WTC11 (cell line): ENCODE measurements at regions not wholly inside any gene's neighbourhood (a gene's known extent, or its start where the extent isn't known, plus 50 kb on each side); places are given as distances from the start of the nearest gene placed in this dataset.
A peak's percentile ranks its signal among the peaks of the same experiment; 100 is the strongest.

ENCODE experiments used
- ATAC-seq: fragments of 200-7000 bp; cut with Tn5 transposase; 2 replicates; pipeline ENCODE4 v1.10.0; 2021; ENCODE audit warnings: mild to moderate bottlenecking, moderate library complexity
- CTCF ChIA-PET: fragments of 300-600 bp; sonication (Branson Sonifier 250); formaldehyde crosslinking; loops from one replicate; lab custom pipeline; 2021; ENCODE audit warnings: antibody characterized with exemption; lab: Charles Lee
- POLR2A ChIA-PET: fragments of 350-600 bp; sonication (Branson Sonifier 250); formaldehyde crosslinking; loops from one replicate; lab custom pipeline; 2021; ENCODE audit warnings: antibody characterized with exemption; lab: Charles Lee
- DNase-seq: peaks from one replicate; pipeline ENCODE4 v3.0.0; 2021; ENCODE audit warnings: low spot score
- H3K27ac Mint-ChIP-seq: 2 replicates; pipeline ENCODE4 v1.8.0; 2021; ENCODE audit warnings: mixed read lengths
- H3K27me3 Mint-ChIP-seq: 2 replicates; pipeline ENCODE4 v1.8.0; 2021; ENCODE audit warnings: low read depth, mild to moderate bottlenecking, moderate library complexity, mixed read lengths
- H3K36me3 Mint-ChIP-seq: 2 replicates; pipeline ENCODE4 v1.8.0; 2021; ENCODE audit warnings: mixed read lengths
- H3K4me1 Mint-ChIP-seq: 2 replicates; pipeline ENCODE4 v1.8.0; 2022; ENCODE audit warnings: mixed read lengths
- H3K4me3 Mint-ChIP-seq: 2 replicates; pipeline ENCODE4 v1.8.0; 2021; ENCODE audit warnings: mild to moderate bottlenecking, moderate library complexity, mixed read lengths
- H3K9me3 Mint-ChIP-seq: 2 replicates; pipeline ENCODE4 v1.8.0; 2021; ENCODE audit warnings: mixed read lengths
- ELF4 ChIP-seq: sonication (generic); formaldehyde crosslinking; IDR thresholded peaks from 2 replicates; pipeline ENCODE4 v1.8.1; 2022; ENCODE audit warnings: low read depth, mild to moderate bottlenecking, moderate library complexity, missing genetic modification reagents
- FOXJ3 ChIP-seq: sonication (generic); formaldehyde crosslinking; IDR thresholded peaks from 2 replicates; pipeline ENCODE4 v1.9.0; 2021; ENCODE audit warnings: missing genetic modification reagents, mild to moderate bottlenecking, borderline replicate concordance
- GABPB1 ChIP-seq: sonication (generic); formaldehyde crosslinking; IDR thresholded peaks from 2 replicates; pipeline ENCODE4 v1.8.1; 2023; ENCODE audit warnings: mild to moderate bottlenecking, missing genetic modification reagents
- GRHL2 ChIP-seq: fragments of 250-450 bp; sonication (Bioruptor Pico); IDR thresholded peaks from 2 replicates; pipeline ENCODE4 v1.8.0; 2022; ENCODE audit warnings: mild to moderate bottlenecking, moderate library complexity; ENCODE audit not compliant: insufficient replicate concordance, severe bottlenecking
- IRF2 ChIP-seq: sonication (generic); formaldehyde crosslinking; IDR thresholded peaks from 2 replicates; pipeline ENCODE4 v1.8.0; 2022; ENCODE audit warnings: low read depth, missing genetic modification reagents, borderline replicate concordance
- JAZF1 ChIP-seq: fragments of 250-450 bp; sonication (Bioruptor Pico); IDR thresholded peaks from 2 replicates; pipeline ENCODE4 v1.9.0; 2021; ENCODE audit warnings: moderate library complexity, mild to moderate bottlenecking, inconsistent platforms
- NFE2L1 ChIP-seq: sonication (generic); formaldehyde crosslinking; IDR thresholded peaks from 2 replicates; pipeline ENCODE4 v1.8.1; 2023; ENCODE audit warnings: missing genetic modification reagents
- NFYB ChIP-seq: sonication (generic); formaldehyde crosslinking; conservative IDR thresholded peaks from 2 replicates; pipeline ENCODE4 v1.8.0; 2022; ENCODE audit warnings: low read depth, missing genetic modification reagents
- OVOL2 ChIP-seq: fragments of 250-450 bp; sonication (Bioruptor Pico); IDR thresholded peaks from 2 replicates; pipeline ENCODE4 v1.9.0; 2021; ENCODE audit warnings: mild to moderate bottlenecking, borderline replicate concordance
- RELA ChIP-seq: sonication (generic); formaldehyde crosslinking; IDR thresholded peaks from 2 replicates; pipeline ENCODE4 v1.8.1; 2022; ENCODE audit warnings: missing genetic modification reagents, mild to moderate bottlenecking, borderline replicate concordance
- TEAD4 ChIP-seq: sonication (generic); formaldehyde crosslinking; IDR thresholded peaks from 2 replicates; pipeline ENCODE4 v1.8.0; 2022; ENCODE audit warnings: mild to moderate bottlenecking, missing genetic modification reagents
- ZNF317 ChIP-seq: sonication (generic); formaldehyde crosslinking; IDR thresholded peaks from 2 replicates; pipeline ENCODE4 v1.8.1; 2023; ENCODE audit warnings: low read depth, mild to moderate bottlenecking, moderate library complexity, missing genetic modification reagents, borderline replicate concordance
- TF ChIP-seq, protein P1 (sequence below): sonication (generic); formaldehyde crosslinking; IDR thresholded peaks from 2 replicates; pipeline ENCODE4 v1.8.1; 2023; ENCODE audit warnings: mild to moderate bottlenecking, missing genetic modification reagents, borderline replicate concordance
- TF ChIP-seq, protein P2 (sequence below): sonication (generic); formaldehyde crosslinking; IDR thresholded peaks from 2 replicates; pipeline ENCODE4 v1.8.1; 2023; ENCODE audit warnings: mild to moderate bottlenecking, moderate library complexity, missing genetic modification reagents
- TF ChIP-seq, protein P3 (sequence below): sonication (generic); formaldehyde crosslinking; IDR thresholded peaks from 2 replicates; pipeline ENCODE4 v1.8.1; 2022; ENCODE audit warnings: mild to moderate bottlenecking, moderate library complexity, missing genetic modification reagents

DNA sequence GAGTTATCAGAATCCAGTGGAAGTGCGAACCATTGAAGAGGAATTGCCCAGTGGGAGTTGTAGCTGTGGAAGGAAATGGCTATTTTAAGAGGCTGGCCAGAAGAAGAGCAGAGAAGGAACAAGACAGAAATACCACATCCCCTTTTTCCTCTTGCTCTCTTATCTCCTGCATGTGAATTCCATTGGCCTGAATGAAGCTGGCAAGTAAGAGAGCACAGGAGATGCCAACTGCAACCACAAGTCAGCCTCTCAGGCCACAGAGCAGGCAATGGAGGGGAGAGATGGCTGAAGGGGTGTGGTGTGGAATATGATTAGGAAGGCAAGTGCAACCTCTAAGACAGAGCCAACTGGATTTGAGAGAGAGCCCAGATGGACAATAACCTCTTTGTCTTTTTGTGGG is 362.7 kb upstream of the IMPG1 start:
- CTCF ChIA-PET, result no interaction called here
- H3K36me3 Mint-ChIP-seq, result no peaks in the 10 kb centered on the region
- H3K4me3 Mint-ChIP-seq, result no peak overlapping the region
- H3K9me3 Mint-ChIP-seq, result 0 out of 2 replicates have a peak, but pooled peaks cover 8% of the 10 kb centered on the region
- peaks cover 2% of the 10 kb centered on the region for H3K27me3 Mint-ChIP-seq
- no peak overlapping the region for H3K27ac Mint-ChIP-seq
- TF ChIP-seq, protein P1, sequence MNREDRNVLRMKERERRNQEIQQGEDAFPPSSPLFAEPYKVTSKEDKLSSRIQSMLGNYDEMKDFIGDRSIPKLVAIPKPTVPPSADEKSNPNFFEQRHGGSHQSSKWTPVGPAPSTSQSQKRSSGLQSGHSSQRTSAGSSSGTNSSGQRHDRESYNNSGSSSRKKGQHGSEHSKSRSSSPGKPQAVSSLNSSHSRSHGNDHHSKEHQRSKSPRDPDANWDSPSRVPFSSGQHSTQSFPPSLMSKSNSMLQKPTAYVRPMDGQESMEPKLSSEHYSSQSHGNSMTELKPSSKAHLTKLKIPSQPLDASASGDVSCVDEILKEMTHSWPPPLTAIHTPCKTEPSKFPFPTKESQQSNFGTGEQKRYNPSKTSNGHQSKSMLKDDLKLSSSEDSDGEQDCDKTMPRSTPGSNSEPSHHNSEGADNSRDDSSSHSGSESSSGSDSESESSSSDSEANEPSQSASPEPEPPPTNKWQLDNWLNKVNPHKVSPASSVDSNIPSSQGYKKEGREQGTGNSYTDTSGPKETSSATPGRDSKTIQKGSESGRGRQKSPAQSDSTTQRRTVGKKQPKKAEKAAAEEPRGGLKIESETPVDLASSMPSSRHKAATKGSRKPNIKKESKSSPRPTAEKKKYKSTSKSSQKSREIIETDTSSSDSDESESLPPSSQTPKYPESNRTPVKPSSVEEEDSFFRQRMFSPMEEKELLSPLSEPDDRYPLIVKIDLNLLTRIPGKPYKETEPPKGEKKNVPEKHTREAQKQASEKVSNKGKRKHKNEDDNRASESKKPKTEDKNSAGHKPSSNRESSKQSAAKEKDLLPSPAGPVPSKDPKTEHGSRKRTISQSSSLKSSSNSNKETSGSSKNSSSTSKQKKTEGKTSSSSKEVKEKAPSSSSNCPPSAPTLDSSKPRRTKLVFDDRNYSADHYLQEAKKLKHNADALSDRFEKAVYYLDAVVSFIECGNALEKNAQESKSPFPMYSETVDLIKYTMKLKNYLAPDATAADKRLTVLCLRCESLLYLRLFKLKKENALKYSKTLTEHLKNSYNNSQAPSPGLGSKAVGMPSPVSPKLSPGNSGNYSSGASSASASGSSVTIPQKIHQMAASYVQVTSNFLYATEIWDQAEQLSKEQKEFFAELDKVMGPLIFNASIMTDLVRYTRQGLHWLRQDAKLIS (CRISPR knock-in tag), result no peak
- no peak for TF ChIP-seq IRF2 (CRISPR knock-in tag)
- DNase-seq, result no peak
- POLR2A ChIA-PET, result no interaction called here
- peaks cover 22% of the 10 kb centered on the region for H3K4me1 Mint-ChIP-seq
- ATAC-seq, result no peak

DNA sequence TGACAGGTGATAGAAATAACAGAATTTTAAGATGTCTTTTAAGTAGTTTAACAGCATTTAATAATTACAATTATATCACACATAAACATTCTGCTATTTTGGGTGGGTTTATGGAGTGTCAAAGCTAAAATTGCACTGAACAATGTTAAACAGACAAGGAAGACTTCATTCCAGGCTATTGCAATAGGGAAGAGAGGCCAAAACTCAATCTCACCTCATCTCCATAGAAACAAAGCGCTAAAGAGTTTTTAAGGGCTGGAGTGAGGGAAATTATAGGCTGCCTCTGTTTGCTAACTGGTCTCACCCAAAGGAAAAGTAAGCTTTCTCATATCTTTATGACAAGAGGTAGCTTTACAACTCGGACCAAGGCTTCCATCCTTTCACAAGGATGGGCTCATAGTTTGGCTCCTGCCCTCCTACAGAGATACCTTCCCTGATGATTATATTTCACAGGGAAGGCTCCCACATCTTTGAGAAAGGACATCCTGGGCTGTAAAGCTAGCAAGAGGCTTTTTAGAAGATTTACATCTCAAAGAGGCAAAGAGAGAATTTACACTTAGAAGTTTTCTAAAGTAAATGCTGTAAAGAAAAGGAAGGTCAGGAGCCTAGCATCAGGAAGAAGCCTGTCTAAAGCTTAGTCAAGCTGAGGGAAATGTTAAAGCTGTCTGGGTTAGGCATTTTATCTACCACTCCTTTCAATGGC is 350.2 kb upstream of the IMPG1 start:
- H3K27ac Mint-ChIP-seq, result no peak overlapping the region
- no peaks in the 10 kb centered on the region for H3K36me3 Mint-ChIP-seq
- peak; percentile 88 for ATAC-seq
- H3K27me3 Mint-ChIP-seq, result peaks cover 93% of the 10 kb centered on the region
- ChIA-PET POLR2A (no interaction called here), CTCF (interaction anchor here (1.0 to 1.4 kb wide), 2 partner anchors 11 to 71 kb away, joined by 3 read pairs; no protein-coding TSS in a partner anchor)
- H3K9me3 Mint-ChIP-seq, result no peaks in the 10 kb centered on the region
- no peak for TF ChIP-seq ZNF317
- no peak for TF ChIP-seq FOXJ3 (CRISPR knock-in tag)
- TF ChIP-seq TEAD4 (CRISPR knock-in tag), result no peak
- TF ChIP-seq, protein P1 (CRISPR knock-in tag), result no peak
- no peak for TF ChIP-seq GRHL2
- no peak for TF ChIP-seq ELF4 (CRISPR knock-in tag)
- TF ChIP-seq GABPB1 (CRISPR knock-in tag), result no peak
- TF ChIP-seq JAZF1, result no peak
- no peak for TF ChIP-seq NFYB (CRISPR knock-in tag)
- TF ChIP-seq RELA (CRISPR knock-in tag), result no peak
- TF ChIP-seq, protein P2, sequence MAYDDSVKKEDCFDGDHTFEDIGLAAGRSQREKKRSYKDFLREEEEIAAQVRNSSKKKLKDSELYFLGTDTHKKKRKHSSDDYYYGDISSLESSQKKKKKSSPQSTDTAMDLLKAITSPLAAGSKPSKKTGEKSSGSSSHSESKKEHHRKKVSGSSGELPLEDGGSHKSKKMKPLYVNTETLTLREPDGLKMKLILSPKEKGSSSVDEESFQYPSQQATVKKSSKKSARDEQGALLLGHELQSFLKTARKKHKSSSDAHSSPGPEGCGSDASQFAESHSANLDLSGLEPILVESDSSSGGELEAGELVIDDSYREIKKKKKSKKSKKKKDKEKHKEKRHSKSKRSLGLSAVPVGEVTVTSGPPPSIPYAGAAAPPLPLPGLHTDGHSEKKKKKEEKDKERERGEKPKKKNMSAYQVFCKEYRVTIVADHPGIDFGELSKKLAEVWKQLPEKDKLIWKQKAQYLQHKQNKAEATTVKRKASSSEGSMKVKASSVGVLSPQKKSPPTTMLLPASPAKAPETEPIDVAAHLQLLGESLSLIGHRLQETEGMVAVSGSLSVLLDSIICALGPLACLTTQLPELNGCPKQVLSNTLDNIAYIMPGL (CRISPR knock-in tag), result no peak
- no peak for TF ChIP-seq OVOL2 (CRISPR knock-in tag)
- TF ChIP-seq, protein P3, sequence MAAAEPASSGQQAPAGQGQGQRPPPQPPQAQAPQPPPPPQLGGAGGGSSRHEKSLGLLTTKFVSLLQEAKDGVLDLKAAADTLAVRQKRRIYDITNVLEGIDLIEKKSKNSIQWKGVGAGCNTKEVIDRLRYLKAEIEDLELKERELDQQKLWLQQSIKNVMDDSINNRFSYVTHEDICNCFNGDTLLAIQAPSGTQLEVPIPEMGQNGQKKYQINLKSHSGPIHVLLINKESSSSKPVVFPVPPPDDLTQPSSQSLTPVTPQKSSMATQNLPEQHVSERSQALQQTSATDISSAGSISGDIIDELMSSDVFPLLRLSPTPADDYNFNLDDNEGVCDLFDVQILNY (CRISPR knock-in tag), result no peak
- no peak for TF ChIP-seq NFE2L1 (CRISPR knock-in tag)
- peaks cover 38% of the 10 kb centered on the region for H3K4me1 Mint-ChIP-seq
- H3K4me3 Mint-ChIP-seq, result no peak overlapping the region
- DNase-seq, result no peak
